ENCODE measurements at regions not wholly inside any gene's neighbourhood (a gene's known extent, or its start where the extent isn't known, plus 50 kb on each side); places are given as distances from the start of the nearest gene placed in this dataset.

DNA sequence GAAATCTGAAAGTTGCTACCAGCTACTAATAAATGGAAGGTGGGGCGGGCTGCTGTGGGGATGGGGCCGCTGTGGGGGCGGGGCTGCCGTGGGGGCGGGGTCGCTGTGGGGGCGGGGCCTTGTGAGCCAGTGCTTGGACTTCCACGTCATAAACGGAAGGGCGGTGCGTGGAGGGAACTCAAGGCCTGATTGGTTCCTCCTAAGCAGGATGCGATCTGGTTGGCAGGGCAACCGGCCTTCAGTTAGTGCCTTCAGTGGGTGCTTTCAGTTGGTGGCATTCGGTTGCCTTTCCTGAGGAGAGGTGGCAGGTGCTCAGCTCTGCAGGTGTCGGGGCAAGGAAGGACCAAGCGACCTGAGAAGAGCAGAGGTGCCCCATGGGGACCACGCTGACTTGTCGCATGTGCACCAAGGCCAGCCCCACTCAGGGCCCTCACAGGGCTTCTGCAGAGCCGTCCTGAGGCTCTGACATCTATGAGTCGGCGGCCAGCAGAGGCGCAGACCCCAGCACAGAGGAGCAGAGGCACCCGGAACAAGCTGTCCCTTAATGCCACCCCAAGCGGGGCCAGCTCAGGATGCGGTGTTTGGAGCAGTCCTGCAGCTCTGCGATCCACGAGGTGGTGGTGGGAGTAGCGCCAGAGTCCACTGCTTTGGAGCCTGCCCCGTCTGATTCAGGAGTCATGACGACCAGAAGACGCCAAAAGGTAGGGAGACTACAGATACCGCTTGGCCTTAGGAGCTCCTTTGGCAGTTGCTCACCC lies 54.4 kb upstream of the PDSS1 start:
- no peaks in the 10 kb centered on the region for H3K4me1 ChIP-seq (ENCODE audit: control insufficient read depth in 4 of 4, insufficient read depth in 4 of 4, low read length in 3 of 4)
- H3K9me3 ChIP-seq (ENCODE audit: control insufficient read depth in 4 of 4, low read length in 3 of 4), result peaks cover 0 to 5% (median 0%) of the 10 kb centered on the region in 4 donors
- DNase-seq (ENCODE audit: low spot score), result no peak
- 85% methylated on average over 32 of the region's 32 CpGs for whole genome bisulfite sequencing
- H3K9ac ChIP-seq (ENCODE audit: low read depth in 1 of 2, low read length in 2 of 2), result no peak overlapping the region
- no peaks in the 10 kb centered on the region for H3K27me3 ChIP-seq (ENCODE audit: control insufficient read depth in 4 of 4, insufficient read depth in 4 of 4, low read length in 3 of 4)
- H3K27ac ChIP-seq (ENCODE audit: low read depth in 1 of 2, low read length in 2 of 2), result no peak overlapping the region
- no peak overlapping the region for H3K4me3 ChIP-seq (ENCODE audit: low read depth in 1 of 3, low read length in 3 of 3)
- no peaks in the 10 kb centered on the region for H3K36me3 ChIP-seq (ENCODE audit: control insufficient read depth in 4 of 4, insufficient read depth in 3 of 4, low read depth in 1 of 4, low read length in 3 of 4)
- no peak for TF ChIP-seq GABPA (IDR thresholded peaks at IDR 0.05 in 1 of 2, conservative IDR thresholded peaks at IDR 0.05 in 1 of 2)
- no peak for TF ChIP-seq YY1 (IDR thresholded peaks at IDR 0.05)
- TF ChIP-seq, protein P1, sequence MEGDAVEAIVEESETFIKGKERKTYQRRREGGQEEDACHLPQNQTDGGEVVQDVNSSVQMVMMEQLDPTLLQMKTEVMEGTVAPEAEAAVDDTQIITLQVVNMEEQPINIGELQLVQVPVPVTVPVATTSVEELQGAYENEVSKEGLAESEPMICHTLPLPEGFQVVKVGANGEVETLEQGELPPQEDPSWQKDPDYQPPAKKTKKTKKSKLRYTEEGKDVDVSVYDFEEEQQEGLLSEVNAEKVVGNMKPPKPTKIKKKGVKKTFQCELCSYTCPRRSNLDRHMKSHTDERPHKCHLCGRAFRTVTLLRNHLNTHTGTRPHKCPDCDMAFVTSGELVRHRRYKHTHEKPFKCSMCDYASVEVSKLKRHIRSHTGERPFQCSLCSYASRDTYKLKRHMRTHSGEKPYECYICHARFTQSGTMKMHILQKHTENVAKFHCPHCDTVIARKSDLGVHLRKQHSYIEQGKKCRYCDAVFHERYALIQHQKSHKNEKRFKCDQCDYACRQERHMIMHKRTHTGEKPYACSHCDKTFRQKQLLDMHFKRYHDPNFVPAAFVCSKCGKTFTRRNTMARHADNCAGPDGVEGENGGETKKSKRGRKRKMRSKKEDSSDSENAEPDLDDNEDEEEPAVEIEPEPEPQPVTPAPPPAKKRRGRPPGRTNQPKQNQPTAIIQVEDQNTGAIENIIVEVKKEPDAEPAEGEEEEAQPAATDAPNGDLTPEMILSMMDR (IDR thresholded peaks at IDR 0.05; ENCODE audit: low read depth, low read length, missing input control), result no peak
- no peak for TF ChIP-seq EGR1 (IDR thresholded peaks at IDR 0.05; ENCODE audit: low read depth in 2 of 2)
- TF ChIP-seq HNF4G (IDR thresholded peaks at IDR 0.05), result no peak
- TF ChIP-seq, protein P2, sequence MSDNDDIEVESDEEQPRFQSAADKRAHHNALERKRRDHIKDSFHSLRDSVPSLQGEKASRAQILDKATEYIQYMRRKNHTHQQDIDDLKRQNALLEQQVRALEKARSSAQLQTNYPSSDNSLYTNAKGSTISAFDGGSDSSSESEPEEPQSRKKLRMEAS (IDR thresholded peaks at IDR 0.05), result no peak
- no peak for TF ChIP-seq JUND (IDR thresholded peaks at IDR 0.05)
- TF ChIP-seq TAF1 (conservative IDR thresholded peaks at IDR 0.05), result no peak
- TF ChIP-seq NR2F2 (IDR thresholded peaks at IDR 0.05), result no peak

DNA sequence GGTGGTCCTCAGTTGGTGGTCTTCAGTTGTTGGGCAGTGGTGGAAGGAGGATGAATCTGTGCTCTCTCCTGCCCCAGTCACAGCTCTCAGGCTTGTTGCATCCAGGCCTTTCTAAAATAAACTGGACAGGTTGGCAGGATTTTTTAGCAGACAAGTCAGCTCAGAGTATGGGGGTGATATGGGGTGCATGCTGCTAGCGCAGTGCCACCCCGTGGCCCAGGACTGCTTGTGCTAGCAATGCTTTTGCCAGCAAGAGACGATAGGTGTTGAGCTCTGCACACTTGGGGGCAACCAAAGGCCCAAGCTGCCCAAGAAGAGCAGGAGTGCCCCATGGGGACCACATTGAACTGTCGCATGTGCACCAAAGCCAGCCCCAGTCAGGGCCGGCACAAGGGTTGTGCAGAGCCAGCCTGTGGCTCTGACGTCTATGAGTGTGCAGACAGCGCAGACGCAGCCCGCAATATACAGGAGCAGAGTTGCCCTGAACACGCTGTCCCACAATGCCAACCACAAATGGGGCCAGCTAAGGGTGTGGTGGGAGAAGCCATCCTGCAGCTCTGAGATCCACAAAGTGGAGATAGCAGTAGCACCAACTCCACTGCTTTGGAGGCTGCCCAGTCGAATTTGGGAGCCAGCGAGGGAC lies 49.8 kb upstream of the PDSS1 start:
- Histone ChIP-seq H3K27ac (ENCODE audit: low read depth in 1 of 2, low read length in 2 of 2) (no peak overlapping the region), H3K27me3 (ENCODE audit: control insufficient read depth in 4 of 4, insufficient read depth in 4 of 4, low read length in 3 of 4) (no peaks in the 10 kb centered on the region), H3K36me3 (ENCODE audit: control insufficient read depth in 4 of 4, insufficient read depth in 3 of 4, low read depth in 1 of 4, low read length in 3 of 4) (no peaks in the 10 kb centered on the region), H3K4me1 (ENCODE audit: control insufficient read depth in 4 of 4, insufficient read depth in 4 of 4, low read length in 3 of 4) (no peaks in the 10 kb centered on the region), H3K9ac (ENCODE audit: low read depth in 1 of 2, low read length in 2 of 2) (no peak overlapping the region), H3K4me3 (ENCODE audit: low read depth in 1 of 3, low read length in 3 of 3) (no peak overlapping the region), H3K9me3 (ENCODE audit: control insufficient read depth in 4 of 4, low read length in 3 of 4) (no peaks in the 10 kb centered on the region)
- TF ChIP-seq RAD21 (IDR thresholded peaks at IDR 0.05) (peak in 1 of 2 donors; percentile 46), JUND (IDR thresholded peaks at IDR 0.05) (no peak)
- 92% methylated on average over 12 of the region's 12 CpGs for WGBS
- no peak for DNase-seq (ENCODE audit: low spot score)

Measured in liver (tissue), 8 donors.